ENCODE measurements at regions not wholly inside any gene's neighbourhood (a gene's known extent, or its start where the extent isn't known, plus 50 kb on each side); places are given as distances from the start of the nearest gene placed in this dataset.

DNA sequence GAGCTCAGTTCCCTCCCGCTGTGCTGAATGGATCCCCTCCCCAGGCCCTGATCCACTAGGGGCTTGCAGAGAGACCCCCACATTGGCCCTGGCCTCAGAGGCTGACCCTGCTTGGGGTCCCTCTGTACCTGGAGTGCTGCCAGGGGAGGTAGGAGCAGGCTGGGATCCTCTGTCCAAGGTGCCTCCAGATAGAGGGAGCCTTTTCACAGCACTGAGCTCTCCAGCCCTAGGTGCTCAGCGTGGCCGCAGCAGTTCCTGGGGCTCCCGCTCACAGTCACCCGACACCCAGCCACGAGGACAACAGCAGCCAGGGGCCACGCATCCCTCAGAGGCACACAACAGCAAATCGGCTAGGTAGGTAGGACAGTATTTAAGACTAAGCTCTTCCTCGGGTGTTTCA is 62.2 kb upstream of the IRX2 start:
- TF ChIP-seq CTCF (conservative IDR thresholded peaks at IDR 0.05; ENCODE audit: low read depth, low read length) (no peak), EZH2phosphoT487 (IDR thresholded peaks at IDR 0.05; ENCODE audit: borderline replicate concordance, low read length) (no peak), EZH2 (IDR thresholded peaks at IDR 0.05; ENCODE audit: low read length, unreplicated experiment) (no peak)
